MM.1S (cell line): ENCODE measurements at regions not wholly inside any gene's neighbourhood (a gene's known extent, or its start where the extent isn't known, plus 50 kb on each side); places are given as distances from the start of the nearest gene placed in this dataset.

Experiments used
- CTCF ChIP-seq: fragments of 300-600 bp; sonication (generic); IDR thresholded peaks from 2 replicates; pipeline ENCODE4 v1.5.1; 2016; ENCODE audit warnings: antibody characterized with exemption, low read length, mixed read lengths
- EZH2 ChIP-seq: fragments of 300-600 bp; sonication (generic); optimal IDR thresholded peaks from 2 replicates; pipeline ENCODE3; 2017; ENCODE audit warnings: low read depth, mild to moderate bottlenecking, antibody characterized with exemption, low read length, mixed read lengths
- EZH2phosphoT487 ChIP-seq: fragments of 300-600 bp; sonication (generic); IDR thresholded peaks from 2 replicates; pipeline ENCODE4 v1.6.1; 2018; ENCODE audit warnings: antibody characterized with exemption, low read length

GRCh38 chr13:107202371-107203023 is 634.6 kb upstream of the ARGLU1 start:
- no peak for TF ChIP-seq CTCF
- no peak for TF ChIP-seq EZH2
- no peak for TF ChIP-seq EZH2phosphoT487
